HG02943 (cell line): ENCODE measurements at regions not wholly inside any gene's neighbourhood (a gene's known extent, or its start where the extent isn't known, plus 50 kb on each side); places are given as distances from the start of the nearest gene placed in this dataset.

Source experiments
- ATAC-seq: cut with Tn5 transposase; IDR thresholded peaks from one replicate; pipeline ENCODE4 v1.9.1; 2021; ENCODE audit warnings: mild to moderate bottlenecking, low read depth, moderate library complexity; ENCODE audit not compliant: unreplicated experiment

DNA sequence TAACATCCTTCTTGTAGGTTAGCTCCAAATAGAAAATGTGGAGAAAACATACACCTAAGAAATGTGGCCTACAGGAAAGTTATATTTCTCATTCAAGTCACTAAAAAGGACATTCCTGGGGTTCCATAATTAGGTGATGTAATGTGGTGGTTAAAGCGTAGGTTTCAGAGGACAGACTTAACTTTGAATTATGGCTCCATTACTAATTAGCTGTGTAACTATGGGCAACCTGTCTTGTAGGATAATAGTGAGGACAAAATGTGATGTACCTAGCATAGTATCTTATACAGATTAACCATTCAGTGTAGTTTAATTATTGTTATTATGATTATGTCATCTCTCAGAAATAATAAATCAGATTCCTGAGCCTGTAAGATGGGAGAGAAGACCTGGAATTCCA is 602.5 kb downstream of the TSN start:
- no peak for ATAC-seq

GRCh38 chr2:122358729-122359128 is 603.3 kb downstream of the TSN start:
- no peak for ATAC-seq

DNA sequence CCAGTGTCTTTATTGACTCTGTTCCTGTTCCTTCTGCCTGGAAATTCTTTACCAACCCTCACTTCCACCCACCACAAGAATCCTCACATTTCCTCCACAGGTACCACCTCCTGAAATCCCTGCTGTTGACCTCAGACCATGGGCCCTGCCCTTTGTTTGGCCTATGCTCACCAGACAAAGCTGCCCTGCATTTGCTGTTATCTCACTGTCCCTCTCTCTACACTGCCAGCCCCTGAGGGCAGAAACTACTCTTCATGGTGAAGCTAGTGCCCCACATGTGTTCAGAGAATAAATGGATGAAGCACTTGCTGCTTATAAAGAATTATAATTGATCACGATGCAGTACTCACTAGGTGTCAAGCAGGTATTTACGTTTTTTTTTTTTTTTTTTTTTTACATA is 608.4 kb downstream of the TSN start:
- ATAC-seq = no peak

GRCh38 chr2:122366427-122366826 is 611.0 kb downstream of the TSN start:
- no peak for ATAC-seq

DNA sequence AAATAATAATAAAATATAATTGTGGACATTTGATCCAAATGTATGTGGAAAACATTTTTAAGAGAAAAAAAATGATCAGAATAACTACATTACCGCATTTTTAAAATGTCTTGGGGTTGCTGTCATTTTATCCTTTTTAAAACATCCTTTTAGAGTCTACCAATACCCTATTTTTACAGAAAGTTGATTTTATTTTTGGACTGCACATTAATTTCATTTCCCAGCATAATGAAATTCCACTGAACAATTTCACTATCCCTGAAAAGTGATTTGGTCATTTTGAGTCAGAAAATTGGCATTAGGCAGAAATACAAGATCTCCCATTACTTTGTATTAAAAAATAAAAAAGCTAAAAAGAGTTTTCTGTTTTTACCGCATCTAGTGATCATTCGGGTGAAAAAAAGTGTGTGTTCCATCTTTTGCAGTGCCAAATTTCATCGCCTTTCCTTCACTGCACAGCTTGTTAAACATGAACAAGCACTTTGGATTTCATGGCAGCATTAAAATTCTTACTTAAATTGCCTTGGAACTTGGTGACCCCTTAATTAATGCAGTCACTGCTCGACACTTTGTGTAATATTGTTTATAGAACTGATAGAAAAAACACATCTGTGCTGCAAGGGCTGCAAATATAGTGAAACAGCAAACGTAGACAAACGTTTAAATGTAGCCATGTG is 611.7 kb downstream of the TSN start:
- ATAC-seq = no peak

- ATAC-seq = no peak
Observed at GRCh38 chr2:122367646-122368010, 612.2 kb downstream of the TSN start.

GRCh38 chr2:122368576-122369243 is 613.3 kb downstream of the TSN start:
- ATAC-seq = no peak

DNA sequence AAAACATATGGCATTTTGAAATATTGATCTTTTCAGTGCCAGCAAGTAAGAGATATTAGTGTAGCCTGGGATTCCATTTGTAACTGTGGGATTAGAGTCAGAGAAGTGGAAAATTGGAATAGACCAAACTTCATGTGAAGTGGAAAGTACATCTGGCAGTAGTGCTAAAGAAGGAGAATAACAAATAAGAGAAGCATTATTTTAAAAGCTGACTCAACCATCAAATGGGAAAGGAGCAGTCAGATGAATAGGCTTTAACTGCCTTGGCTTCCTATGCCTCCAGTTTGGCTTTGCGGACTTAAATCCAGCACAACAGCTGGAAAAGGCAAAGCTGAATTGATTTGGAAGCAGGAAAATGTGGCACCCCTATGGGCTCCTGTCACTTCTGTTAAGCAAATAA is 623.1 kb downstream of the TSN start:
- no peak for ATAC-seq

GRCh38 chr2:122384768-122385333 is 629.4 kb downstream of the TSN start:
- ATAC-seq = no peak

DNA sequence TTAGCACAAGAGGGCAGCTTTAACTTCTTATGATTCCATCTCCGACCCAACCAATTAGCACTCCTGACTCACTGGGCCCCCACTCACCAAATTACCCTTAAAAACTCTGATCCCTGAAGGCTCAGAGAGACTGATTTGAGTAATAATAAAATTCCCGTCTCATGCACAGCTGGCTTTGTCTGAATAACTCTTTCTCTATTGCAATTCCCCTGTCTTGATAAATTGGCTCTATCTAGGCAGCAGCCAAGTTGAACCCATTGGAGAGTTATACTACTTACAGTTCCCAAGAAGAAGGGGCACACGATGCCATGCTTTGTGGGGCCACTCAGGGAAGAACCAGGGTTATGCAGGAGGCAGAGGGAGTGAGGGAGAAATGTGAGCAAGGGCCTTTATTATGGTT is 632.8 kb downstream of the TSN start:
- ATAC-seq = no peak

DNA sequence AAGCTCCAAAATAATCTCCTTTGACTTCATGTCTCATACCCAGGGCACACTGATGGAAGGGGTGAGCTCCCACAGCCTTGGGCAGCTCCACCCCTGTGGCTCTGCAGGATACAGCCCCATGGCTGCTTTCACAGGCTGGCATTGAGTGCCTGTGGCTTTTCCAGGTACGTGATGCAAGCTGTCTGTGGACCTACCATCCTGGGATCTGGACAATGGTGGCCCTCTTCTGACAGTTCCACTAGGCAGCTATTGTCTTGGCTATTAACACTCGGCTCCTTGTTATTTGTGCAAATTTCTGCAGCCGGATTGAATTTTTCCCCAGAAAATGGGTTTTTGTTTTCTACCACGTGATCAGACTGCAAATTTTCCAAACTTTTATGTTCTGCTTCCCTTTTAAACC is 634.2 kb downstream of the TSN start:
- no peak for ATAC-seq

DNA sequence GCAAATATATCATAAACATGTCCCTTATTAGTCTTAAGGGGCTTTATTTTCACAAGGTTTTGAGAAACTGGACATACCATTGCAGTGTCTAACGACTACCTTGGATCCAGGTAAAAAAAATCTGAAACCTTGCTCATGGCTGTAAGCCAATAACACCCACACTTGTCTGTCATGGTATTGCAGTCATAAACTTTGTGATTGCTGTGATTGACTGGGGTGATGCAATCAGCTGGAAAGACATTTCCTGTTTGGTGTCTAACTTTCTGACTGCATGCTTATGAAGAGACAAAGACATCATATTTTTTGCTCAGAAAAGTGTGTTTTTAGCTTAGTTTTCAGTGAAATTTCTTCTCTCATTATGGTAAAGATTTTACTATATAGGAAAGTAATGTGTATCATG is 635.0 kb downstream of the TSN start:
- ATAC-seq = no peak

- no peak for ATAC-seq
Observed at GRCh38 chr2:122391726-122392125, 636.3 kb downstream of the TSN start.

DNA sequence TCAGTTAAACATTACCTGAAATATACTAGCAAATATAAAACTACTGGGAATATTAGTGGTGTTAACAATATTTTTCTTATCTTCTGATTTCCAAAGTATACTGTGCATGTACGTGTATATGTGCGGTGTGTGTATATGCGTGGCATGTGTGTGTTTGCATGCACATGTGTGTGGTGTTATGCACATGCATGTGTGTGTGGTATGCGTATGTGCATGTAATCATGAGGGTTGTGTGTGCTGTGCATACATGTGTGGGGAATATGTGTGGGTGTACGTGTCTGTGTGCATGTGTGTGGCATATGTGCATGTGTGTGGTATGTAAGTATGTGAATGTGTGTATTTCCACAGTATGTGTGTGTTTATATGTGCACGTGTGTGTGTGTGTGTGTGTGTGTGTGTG is 640.2 kb downstream of the TSN start:
- ATAC-seq = no peak

DNA sequence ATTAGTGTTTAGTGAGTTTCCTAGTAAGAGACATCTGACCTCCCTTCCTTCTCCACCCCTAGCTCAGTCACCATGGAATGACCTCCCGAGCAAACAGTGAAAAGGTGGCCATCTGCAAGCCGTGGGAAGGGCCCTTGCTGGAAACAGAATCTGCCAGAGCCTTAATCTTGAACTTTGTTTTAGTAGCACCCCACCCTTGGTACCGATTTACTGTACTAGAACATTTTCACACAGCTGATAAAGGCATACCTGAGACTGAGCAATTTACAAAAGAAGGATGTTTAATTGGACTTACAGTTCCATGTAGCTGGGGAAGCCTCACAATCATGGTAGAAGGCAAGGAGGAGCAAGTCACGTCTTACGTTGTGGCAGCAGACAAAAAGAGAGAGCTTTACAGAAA is 655.8 kb downstream of the TSN start:
- no peak for ATAC-seq

GRCh38 chr2:122412360-122412759 is 656.9 kb downstream of the TSN start:
- no peak for ATAC-seq

DNA sequence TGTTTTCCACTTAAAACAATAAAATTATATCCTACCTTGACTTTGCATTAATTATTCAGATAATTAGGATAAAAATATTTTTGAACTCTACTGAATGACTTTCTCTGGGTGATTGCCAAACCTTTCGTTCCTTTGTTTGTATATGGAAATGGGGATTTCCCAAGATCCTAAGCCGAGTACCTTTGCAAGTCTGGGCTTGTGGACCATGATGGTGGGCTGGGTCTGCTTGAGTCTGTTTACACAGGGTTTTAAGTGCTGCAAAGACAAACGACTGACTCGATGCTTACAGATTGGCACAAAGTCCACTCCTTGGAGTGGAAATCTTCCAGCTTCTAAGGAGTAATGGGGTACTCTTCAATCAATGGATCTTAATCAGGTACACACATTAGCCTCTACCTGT is 659.5 kb downstream of the TSN start:
- ATAC-seq = no peak

GRCh38 chr2:122417114-122417513 is 661.7 kb downstream of the TSN start:
- ATAC-seq = no peak

- no peak for ATAC-seq
Observed at GRCh38 chr2:122421775-122422174, 666.3 kb downstream of the TSN start.

GRCh38 chr2:122422384-122422991 is 667.0 kb downstream of the TSN start:
- ATAC-seq = no peak

- ATAC-seq = no peak
Observed at GRCh38 chr2:122423934-122424333, 668.5 kb downstream of the TSN start.
